NCI-H146 (cell line): ENCODE measurements at regions not wholly inside any gene's neighbourhood (a gene's known extent, or its start where the extent isn't known, plus 50 kb on each side); places are given as distances from the start of the nearest gene placed in this dataset.
"Not testable (repeated sequence)": the region's sequence is repeated elsewhere in the genome, so short reads cannot be mapped to it uniquely, and the experiment has no call there.

Experiments
- DNase-seq: peaks from one replicate; lab custom pipeline; 2025; lab: John Stamatoyannopoulos, UW

DNA sequence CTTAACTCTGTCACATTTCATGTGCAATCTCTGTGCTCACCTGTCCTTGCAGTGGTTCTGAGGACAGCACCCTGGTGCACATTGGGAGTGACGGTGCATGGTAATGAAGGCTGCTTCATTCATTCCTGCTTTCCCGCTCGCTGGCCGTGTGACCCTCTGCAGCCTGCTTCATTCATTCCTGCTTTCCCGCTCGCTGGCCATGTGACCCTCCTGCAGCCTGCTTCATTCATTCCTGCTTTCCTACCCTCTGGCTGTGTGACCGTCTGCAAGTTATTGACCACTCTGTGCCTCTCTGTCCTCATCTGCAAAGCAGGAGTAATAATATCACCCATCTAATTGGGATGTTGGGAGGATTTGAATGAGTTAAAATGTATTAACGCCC is 189.1 kb upstream of the TMEM132C start:
- no peak for DNase-seq

GRCh38 chr12:128078301-128078971 is 188.5 kb upstream of the TMEM132C start:
- DNase-seq = no peak

GRCh38 chr12:128079446-128079845 is 187.5 kb upstream of the TMEM132C start:
- DNase-seq = no peak

- no peak for DNase-seq
Measured at GRCh38 chr12:128083132-128083729, 183.7 kb upstream of the TMEM132C start.

DNA sequence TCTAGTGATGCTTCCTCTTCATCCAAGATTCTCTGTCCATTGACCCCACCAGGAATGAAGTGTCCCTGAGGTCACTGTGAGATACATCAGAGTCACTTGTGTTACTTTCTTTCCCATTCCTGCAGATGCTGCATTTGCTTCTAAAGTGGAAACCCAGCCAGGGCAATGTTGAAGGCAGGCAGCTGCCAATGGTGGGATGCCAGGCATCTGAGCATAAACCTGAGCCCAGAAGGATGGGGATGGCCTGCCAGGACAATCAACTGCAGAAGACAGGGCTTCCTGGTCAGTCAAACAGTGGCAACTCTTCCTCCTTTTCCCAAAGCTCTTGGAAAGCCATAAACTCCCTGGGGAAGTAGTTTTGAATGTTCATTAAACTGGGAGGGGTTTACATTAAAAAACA is 178.0 kb upstream of the TMEM132C start:
- DNase-seq = no peak

DNA sequence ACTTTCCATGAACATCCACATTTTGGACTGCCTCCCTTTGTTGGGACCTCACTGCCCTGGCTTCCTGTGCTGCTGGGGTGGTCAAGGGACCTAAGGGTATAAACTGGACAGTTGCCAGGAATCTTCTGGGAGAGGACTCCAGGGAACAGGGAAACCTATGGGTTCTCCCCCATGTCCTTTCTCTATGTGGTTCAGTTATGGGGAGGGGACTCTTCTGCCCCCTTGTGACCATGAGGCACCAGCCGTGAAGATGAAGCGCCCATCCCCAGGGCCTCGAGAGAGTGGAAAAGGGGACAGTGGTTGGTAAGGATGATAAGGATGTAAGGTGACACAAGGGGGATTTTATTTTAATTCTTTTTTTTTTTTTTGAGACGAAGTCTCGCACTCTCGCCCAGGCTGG is 177.0 kb upstream of the TMEM132C start:
- no peak for DNase-seq

DNA sequence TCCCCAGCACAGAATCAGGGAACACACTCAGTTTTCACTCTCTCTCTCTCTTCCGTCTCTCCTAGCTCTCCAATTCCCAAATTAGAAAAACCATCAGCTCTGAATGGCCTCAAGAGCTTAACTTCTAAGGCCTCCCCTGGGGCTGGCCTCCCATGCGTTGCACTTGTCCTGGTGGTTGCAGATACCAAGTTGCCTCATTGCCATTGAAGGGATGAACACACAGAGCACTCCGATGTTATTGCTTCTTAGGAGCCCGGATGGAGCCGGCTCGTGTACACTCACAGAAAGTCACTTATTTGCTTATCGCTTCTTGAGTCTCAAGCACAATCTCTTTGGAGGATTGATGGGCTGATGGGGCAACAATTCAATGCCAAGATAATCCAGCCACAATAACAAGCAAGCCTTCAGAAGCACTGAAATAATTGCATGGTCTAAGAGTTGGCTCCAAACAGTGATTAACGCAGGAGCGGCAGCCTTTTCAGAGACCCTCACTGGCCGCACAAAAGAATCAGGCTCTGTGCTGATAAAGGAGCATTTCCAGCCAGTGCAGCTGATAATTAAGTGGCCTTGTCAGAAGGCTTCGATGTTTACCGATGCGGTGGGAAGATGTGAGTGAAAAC is 175.8 kb upstream of the TMEM132C start:
- no peak for DNase-seq

DNA sequence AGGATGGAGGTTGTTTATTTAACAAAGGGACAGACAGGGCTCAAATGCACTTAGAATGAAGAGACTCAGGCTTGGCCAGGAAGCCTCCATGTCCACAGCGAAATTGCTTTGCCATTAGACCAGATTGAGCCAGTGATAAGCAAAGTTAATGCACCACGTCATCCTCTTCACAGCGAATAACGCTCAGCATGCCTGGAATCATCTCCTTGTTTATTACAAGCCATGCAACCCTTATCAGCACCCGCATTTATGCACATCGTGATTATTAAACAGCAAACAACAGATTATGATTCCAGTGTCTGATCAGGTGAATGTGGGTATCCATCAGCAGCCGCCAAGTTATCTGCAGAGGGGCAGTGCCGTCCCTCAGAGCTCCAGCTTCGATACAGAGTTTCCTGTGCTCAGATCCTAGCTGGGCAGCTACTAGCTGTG is 175.0 kb upstream of the TMEM132C start:
- no peak for DNase-seq

DNA sequence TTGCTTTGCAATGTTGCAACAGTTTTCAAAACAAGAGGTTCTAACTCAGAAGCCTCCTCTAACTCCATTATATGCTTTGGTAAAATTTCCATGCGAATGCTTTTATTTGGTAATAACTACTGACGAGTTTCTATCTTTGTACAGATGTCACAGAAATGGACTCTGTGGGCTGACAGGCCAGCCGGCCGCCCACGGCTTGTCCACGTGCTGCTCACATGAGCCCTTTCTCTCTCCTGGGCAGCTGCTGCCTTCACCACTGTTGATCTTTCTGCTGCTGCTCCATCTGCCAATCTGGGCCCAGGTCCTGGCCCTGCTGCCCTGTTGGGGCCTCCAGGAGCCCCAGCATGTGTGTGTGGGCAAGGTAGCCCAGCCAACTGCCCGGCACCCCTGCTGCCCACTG is 168.2 kb upstream of the TMEM132C start:
- DNase-seq = no peak

GRCh38 chr12:128103152-128103551 is 163.8 kb upstream of the TMEM132C start:
- no peak for DNase-seq

DNA sequence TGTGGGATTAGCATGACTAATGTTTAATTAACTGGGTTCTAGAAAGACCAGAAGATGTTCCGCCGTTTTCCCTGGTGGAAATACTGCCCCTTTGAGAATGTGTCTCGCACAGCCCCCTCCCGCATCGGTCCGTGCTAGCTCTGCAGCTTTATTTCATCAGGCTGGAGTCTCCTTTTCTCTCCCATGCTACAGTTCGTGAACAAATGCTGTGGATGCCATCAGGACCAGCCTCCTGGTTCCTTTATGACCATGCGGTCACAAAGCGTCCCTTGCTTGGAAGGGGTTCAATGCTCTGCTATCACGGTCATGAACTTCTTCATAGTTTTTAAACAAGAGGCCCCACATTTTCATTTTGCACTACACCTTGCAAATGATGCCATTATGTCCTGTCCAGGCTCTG is 157.7 kb upstream of the TMEM132C start:
- DNase-seq = no peak

DNA sequence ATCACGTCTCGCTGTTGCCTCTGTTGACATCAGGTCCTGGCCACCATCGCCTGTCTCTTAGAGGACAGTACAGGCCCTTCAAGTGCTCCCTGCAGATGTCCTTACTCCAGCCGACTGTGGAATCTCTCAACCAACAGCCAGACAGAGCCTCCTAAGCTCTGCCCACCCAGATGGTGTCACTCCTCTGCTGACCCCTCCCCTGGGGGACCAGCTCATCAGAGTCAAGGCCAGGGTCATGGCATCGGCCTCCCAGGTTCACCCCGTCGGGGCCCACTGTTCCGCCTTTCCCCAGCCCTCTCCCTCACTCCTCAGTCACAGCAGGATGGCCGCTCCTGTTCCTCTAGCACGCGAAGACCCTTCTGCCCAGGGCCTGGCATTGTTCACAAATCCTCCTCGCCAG is 157.3 kb upstream of the TMEM132C start:
- no peak for DNase-seq

GRCh38 chr12:128111333-128111732 is 155.6 kb upstream of the TMEM132C start:
- no peak for DNase-seq

DNA sequence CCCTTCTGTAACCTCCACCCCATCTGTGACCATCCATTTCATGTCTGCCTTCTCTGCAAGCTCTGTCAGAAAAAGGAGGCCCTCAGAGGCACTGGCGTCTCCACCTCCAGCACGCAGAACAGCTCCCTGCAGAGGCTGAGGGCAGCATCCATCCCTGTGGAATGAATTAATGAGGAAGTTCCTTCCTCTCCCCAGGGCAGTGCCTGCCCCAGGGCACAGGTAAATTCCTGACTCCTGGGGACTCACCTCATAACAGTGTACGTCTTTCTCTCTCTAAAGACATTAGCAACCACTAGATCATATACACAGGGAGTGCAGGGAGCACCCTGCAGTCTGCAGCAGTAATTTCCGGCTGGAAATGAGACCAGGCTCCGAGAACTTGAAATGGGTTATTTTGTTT is 155.0 kb upstream of the TMEM132C start:
- no peak for DNase-seq

DNA sequence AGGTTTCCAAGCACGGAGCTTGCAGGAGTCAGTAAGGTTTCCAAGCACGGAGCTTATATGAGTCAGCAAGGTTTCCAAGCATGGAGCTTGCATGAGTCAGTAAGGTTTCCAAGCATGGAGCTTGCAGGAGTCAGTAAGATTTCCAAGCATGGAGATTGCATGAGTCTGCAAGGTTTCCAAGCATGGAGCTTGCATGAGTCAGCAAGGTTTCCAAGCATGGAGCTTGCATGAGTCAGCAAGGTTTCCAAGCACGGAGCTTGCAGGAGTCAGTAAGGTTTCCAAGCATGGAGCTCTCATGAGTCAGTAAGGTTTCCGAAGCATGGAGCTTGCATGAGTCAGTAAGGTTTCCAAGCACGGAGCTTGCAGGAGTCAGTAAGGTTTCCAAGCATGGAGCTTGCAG is 153.7 kb upstream of the TMEM132C start:
- not testable (repeated sequence) for DNase-seq

GRCh38 chr12:128114485-128114884 is 152.5 kb upstream of the TMEM132C start:
- DNase-seq = no peak

DNA sequence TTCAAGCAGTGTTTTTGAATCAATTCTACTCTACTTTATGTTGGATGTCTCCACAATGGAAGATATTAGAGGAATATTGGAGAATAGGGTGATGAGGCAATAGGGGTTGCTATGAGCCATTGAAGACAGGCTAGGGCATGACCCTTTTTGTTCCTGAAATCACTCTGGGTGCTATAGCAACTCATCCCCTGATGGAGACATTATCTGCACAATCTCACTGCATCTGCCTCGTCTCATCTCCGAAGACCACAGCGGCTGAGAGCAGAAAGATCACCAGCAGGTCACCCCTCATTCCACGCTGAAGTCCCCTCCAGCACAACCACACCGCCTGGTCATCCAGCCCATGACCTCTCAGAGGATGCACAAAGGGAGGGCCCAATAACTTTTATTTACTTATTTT is 150.4 kb upstream of the TMEM132C start:
- no peak for DNase-seq

GRCh38 chr12:128120035-128120434 is 146.9 kb upstream of the TMEM132C start:
- no peak for DNase-seq

DNA sequence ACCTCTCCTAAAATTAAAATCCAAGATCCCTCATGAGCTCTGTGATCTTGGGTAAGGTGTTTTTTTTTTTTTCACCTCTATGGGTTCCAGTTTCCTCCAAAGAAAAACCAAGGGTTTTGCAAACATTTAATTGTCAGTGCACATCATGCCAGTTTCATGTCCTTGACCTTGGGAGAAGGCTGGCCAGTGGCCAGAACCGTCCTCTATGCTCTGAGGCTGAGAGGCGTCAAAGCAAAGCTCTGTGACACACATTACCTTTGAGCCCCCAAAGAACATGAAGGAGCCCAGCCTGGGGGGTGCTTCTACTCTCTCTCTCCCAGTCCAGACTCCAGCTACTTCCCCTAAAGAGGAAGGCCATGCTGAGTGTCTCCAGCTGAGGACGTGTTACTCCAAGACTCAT is 145.5 kb upstream of the TMEM132C start:
- no peak for DNase-seq

GRCh38 chr12:128123096-128123495 is 143.9 kb upstream of the TMEM132C start:
- no peak for DNase-seq

DNA sequence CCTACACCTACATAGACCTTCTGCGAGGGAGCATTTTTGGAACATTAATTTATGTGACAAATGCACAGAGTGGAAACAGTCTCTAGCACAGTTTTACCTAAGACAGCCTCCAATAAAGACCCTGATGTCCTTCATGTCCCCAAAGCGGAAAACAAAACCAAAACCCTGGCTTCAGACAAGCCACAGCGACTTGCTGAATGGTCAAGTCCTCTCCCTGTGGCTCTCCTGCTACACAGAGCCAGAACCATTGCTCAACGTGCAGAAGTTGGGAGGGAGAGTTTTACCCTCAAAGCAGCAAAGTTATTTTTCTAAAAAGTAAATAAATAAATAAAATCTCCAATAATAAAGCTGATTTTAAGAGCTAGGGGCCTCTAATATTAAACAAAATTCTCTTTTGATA is 135.0 kb upstream of the TMEM132C start:
- no peak for DNase-seq

DNA sequence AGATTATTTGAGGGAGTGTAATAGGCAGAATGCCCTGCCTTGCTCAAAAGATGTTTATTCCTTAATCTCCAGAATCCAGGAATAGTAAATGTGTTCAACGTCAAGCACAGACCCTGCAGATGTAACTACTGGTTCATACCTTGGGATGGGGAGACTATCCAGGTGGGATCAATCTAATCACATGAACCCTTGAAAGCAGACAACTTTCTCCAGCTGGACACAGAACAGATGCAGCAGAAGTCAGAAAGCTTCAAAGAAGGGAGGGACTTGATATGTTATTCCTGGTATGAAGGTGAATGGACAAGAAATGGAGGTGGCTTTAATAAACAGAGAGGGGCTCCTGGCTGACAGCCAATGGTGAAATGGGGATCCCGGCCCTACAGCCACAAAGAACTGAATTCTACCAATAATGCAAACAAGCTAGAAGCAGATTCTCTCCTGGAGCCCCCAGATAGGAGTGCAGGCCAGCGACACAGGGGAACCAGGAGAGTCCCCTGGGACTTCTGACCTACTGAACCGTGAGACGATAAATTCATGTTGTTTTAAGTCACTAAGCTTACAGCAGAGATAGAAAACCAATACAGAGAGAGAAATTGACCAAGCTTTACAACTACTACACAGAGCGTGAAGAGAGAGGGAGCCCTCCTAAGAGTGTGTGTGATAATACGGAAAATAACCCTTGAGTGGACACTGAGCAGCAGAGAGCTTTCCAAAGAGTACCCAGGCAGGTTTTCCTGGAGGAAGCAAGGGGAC is 133.5 kb upstream of the TMEM132C start:
- DNase-seq = no peak

- DNase-seq = no peak
Measured at GRCh38 chr12:128137140-128137539, 129.8 kb upstream of the TMEM132C start.
